DND-41 (cell line): ENCODE measurements at regions not wholly inside any gene's neighbourhood (a gene's known extent, or its start where the extent isn't known, plus 50 kb on each side); places are given as distances from the start of the nearest gene placed in this dataset.

Experiments used
- ATAC-seq: fragments of 200-7000 bp; cut with Tn5 transposase; 3 replicates; pipeline ENCODE4 v1.9.1; 2021; ENCODE audit warnings: low read depth; ENCODE audit not compliant: insufficient read depth
- DNase-seq: peaks from one replicate; pipeline ENCODE4 v3.0.0-alpha.2; 2020
- H2AFZ ChIP-seq: 2 replicates; pipeline ENCODE4 v1.6.0; 2012; ENCODE audit warnings: low read depth, low read length
- H3K27ac ChIP-seq: 2 replicates; pipeline ENCODE4 v1.5.1; 2012; ENCODE audit warnings: low read length, inconsistent platforms
- H3K27me3 ChIP-seq: fragments of 200-600 bp; sonication (generic); 2 replicates; pipeline ENCODE4 v1.6.0; 2012; ENCODE audit warnings: low read length, mild to moderate bottlenecking, inconsistent platforms; ENCODE audit not compliant: insufficient read depth, poor library complexity
- H3K36me3 ChIP-seq: 2 replicates; pipeline ENCODE4 v1.5.1; 2012; ENCODE audit warnings: low read length, inconsistent platforms; ENCODE audit not compliant: insufficient read depth
- H3K4me1 ChIP-seq: 2 replicates; pipeline ENCODE4 v1.5.1; 2012; ENCODE audit warnings: mild to moderate bottlenecking, low read length; ENCODE audit not compliant: insufficient read depth
- H3K4me2 ChIP-seq: 2 replicates; pipeline ENCODE4 v1.6.0; 2012; ENCODE audit warnings: mild to moderate bottlenecking, moderate library complexity, low read length, inconsistent platforms; ENCODE audit not compliant: insufficient read depth
- H3K4me3 ChIP-seq, 2 experiments: fragments of 200-600 bp in 1 of 2; shearing (Covaris generic) in 1 of 2; 2 replicates each; pipeline ENCODE4 v1.5.1; 2012 to 2016; ENCODE audit warnings: inconsistent platforms in 2 of 2, low read length in 2 of 2, mild to moderate bottlenecking in 2 of 2, low read depth in 1 of 2, moderate library complexity in 1 of 2
- H3K79me2 ChIP-seq: 2 replicates; pipeline ENCODE4 v1.6.0; 2012; ENCODE audit warnings: low read length, inconsistent platforms; ENCODE audit not compliant: insufficient read depth
- H3K9ac ChIP-seq: 2 replicates; pipeline ENCODE4 v1.6.0; 2012; ENCODE audit warnings: low read depth, mild to moderate bottlenecking, inconsistent platforms, low read length, moderate library complexity
- H3K9me3 ChIP-seq: 2 replicates; pipeline ENCODE4 v1.5.1; 2012; ENCODE audit warnings: low read length, moderate library complexity, mild to moderate bottlenecking, inconsistent platforms; ENCODE audit not compliant: insufficient read depth, severe bottlenecking
- H4K20me1 ChIP-seq: 2 replicates; pipeline ENCODE4 v1.6.0; 2012; ENCODE audit warnings: low read length; ENCODE audit not compliant: insufficient read depth
- CTCF ChIP-seq: IDR thresholded peaks from 2 replicates; pipeline ENCODE4 v1.5.1; 2012; ENCODE audit warnings: borderline replicate concordance, low read length, moderate library complexity, mild to moderate bottlenecking; ENCODE audit not compliant: poor library complexity, severe bottlenecking; ENCODE audit errors: extremely low read depth
- EZH2 ChIP-seq: IDR thresholded peaks from 3 replicates; pipeline ENCODE4 v1.6.1; 2012; ENCODE audit warnings: borderline replicate concordance, low read depth, mild to moderate bottlenecking, moderate library complexity, low read length, inconsistent platforms; ENCODE audit not compliant: severe bottlenecking

GRCh38 chr18:38563396-38563980, 997.9 kb upstream of the CELF4 start:
- TF ChIP-seq EZH2 (no peak), CTCF (no peak)
- DNase-seq (no peak), ATAC-seq (peak; percentile 31; the same call in 2 of the 3 replicates)
- no peak overlapping the region for H3K4me3 ChIP-seq
- no peak overlapping the region for H3K4me2 ChIP-seq
- H3K79me2 ChIP-seq, result no peaks in the 10 kb centered on the region
- no peaks in the 10 kb centered on the region for H4K20me1 ChIP-seq
- no peak overlapping the region for H3K9ac ChIP-seq
- no peaks in the 10 kb centered on the region for H3K4me1 ChIP-seq
- H3K36me3 ChIP-seq, result no peaks in the 10 kb centered on the region
- no peak overlapping the region for H3K27ac ChIP-seq
- no peaks in the 10 kb centered on the region for H3K9me3 ChIP-seq
- H3K27me3 ChIP-seq, result no peaks in the 10 kb centered on the region
- no peak overlapping the region for H2AFZ ChIP-seq

GRCh38 chr18:38557006-38557405, 991.4 kb upstream of the CELF4 start:
- Histone ChIP-seq H3K4me1 (no peaks in the 10 kb centered on the region), H3K36me3 (no peaks in the 10 kb centered on the region), H3K9ac (no peak overlapping the region), H3K4me3 (no peak overlapping the region), H3K9me3 (no peaks in the 10 kb centered on the region), H3K27me3 (no peaks in the 10 kb centered on the region), H4K20me1 (no peaks in the 10 kb centered on the region), H2AFZ (no peak overlapping the region), H3K79me2 (no peaks in the 10 kb centered on the region), H3K27ac (no peak overlapping the region), H3K4me2 (no peak overlapping the region)
- DNase-seq (no peak), ATAC-seq (no peak)
- TF ChIP-seq CTCF, result no peak

- no peak overlapping the region for H3K4me3 ChIP-seq
- H3K4me1 ChIP-seq, result no peaks in the 10 kb centered on the region
- no peaks in the 10 kb centered on the region for H3K9me3 ChIP-seq
- H3K27ac ChIP-seq, result no peak overlapping the region
- no peak overlapping the region for H3K9ac ChIP-seq
- H4K20me1 ChIP-seq, result no peaks in the 10 kb centered on the region
- H3K79me2 ChIP-seq, result no peaks in the 10 kb centered on the region
- DNase-seq, result no peak
- H3K36me3 ChIP-seq, result no peaks in the 10 kb centered on the region
- H2AFZ ChIP-seq, result no peak overlapping the region
- TF ChIP-seq CTCF, result no peak
- no peak for TF ChIP-seq EZH2
- H3K27me3 ChIP-seq, result no peaks in the 10 kb centered on the region
- no peak overlapping the region for H3K4me2 ChIP-seq
- ATAC-seq, result no peak
Measured at GRCh38 chr18:38552732-38553321, 987.2 kb upstream of the CELF4 start.

- no peak overlapping the region for H3K27ac ChIP-seq
- no peak overlapping the region for H3K4me3 ChIP-seq
- H3K36me3 ChIP-seq, result no peaks in the 10 kb centered on the region
- H3K27me3 ChIP-seq, result no peaks in the 10 kb centered on the region
- no peak for TF ChIP-seq CTCF
- no peak for TF ChIP-seq EZH2
- H3K9me3 ChIP-seq, result no peaks in the 10 kb centered on the region
- no peaks in the 10 kb centered on the region for H3K4me1 ChIP-seq
- H4K20me1 ChIP-seq, result no peaks in the 10 kb centered on the region
- no peak for ATAC-seq
- H3K9ac ChIP-seq, result no peak overlapping the region
- H2AFZ ChIP-seq, result no peak overlapping the region
- no peaks in the 10 kb centered on the region for H3K79me2 ChIP-seq
- no peak overlapping the region for H3K4me2 ChIP-seq
- no peak for DNase-seq
Measured at GRCh38 chr18:38551881-38552280, 986.3 kb upstream of the CELF4 start.
